PC-9 (cell line): ENCODE measurements at regions not wholly inside any gene's neighbourhood (a gene's known extent, or its start where the extent isn't known, plus 50 kb on each side); places are given as distances from the start of the nearest gene placed in this dataset.

Experiments
- BruUV-seq: library from RNA; stranded (reverse); fragments of 400-500 nt; replicated peaks from 2 replicates; lab custom pipeline; 2021; lab: Mats Ljungman, UMichigan
- CTCF ChIA-PET: fragments of 300-600 bp; sonication (Branson Sonifier 250); formaldehyde crosslinking; loops from one replicate; lab custom pipeline; 2022; ENCODE audit warnings: antibody characterized with exemption; lab: Charles Lee
- POLR2A ChIA-PET: fragments of 300-600 bp; sonication (Branson Sonifier 250); formaldehyde crosslinking; loops from one replicate; lab custom pipeline; 2022; ENCODE audit warnings: antibody characterized with exemption; ENCODE audit not compliant: unreplicated experiment; lab: Charles Lee
- DNase-seq, 2 experiments: peaks; one replicate each; pipeline versions ENCODE4 v3.0.0 to v3.0.0-alpha.2; 2015 to 2022; ENCODE audit warnings: mixed read lengths in 1 of 2
- H2AFZ ChIP-seq: fragments of 200-600 bp; sonication (generic); 2 replicates; pipeline ENCODE4 v1.8.1; 2017; ENCODE audit warnings: antibody characterized with exemption
- H3F3A ChIP-seq: fragments of 200-600 bp; sonication (generic); 2 replicates; pipeline ENCODE4 v1.8.1; 2017; ENCODE audit warnings: antibody characterized with exemption, mild to moderate bottlenecking, low read depth; ENCODE audit not compliant: insufficient read depth
- H3K27ac ChIP-seq: fragments of 200-600 bp; sonication (generic); 2 replicates; pipeline ENCODE4 v1.6.1; 2016; ENCODE audit warnings: mixed run types
- H3K27me3 ChIP-seq: fragments of 200-600 bp; sonication (generic); 2 replicates; pipeline ENCODE4 v1.6.1; 2016; ENCODE audit warnings: low read depth, mixed run types; ENCODE audit not compliant: insufficient read depth
- H3K36me3 ChIP-seq: fragments of 200-600 bp; sonication (generic); 2 replicates; pipeline ENCODE4 v1.6.1; 2016; ENCODE audit warnings: low read depth, mixed run types
- H3K4me1 ChIP-seq: fragments of 200-600 bp; sonication (generic); replicated peaks from 2 replicates; pipeline ENCODE4 v1.6.1; 2016; ENCODE audit warnings: mixed run types; ENCODE audit not compliant: insufficient read depth
- H3K4me2 ChIP-seq: fragments of 200-600 bp; sonication (generic); 2 replicates; pipeline ENCODE4 v1.6.1; 2017; ENCODE audit warnings: mixed run types
- H3K4me3 ChIP-seq: fragments of 200-600 bp; sonication (generic); 2 replicates; pipeline ENCODE4 v1.6.1; 2016; ENCODE audit warnings: mixed run types
- H3K79me2 ChIP-seq: fragments of 200-600 bp; sonication (generic); 2 replicates; pipeline ENCODE4 v1.6.1; 2017; ENCODE audit warnings: low read depth, mixed run types
- H3K9me2 ChIP-seq: fragments of 200-600 bp; sonication (generic); 2 replicates; pipeline ENCODE4 v1.8.1; 2017; ENCODE audit warnings: mild to moderate bottlenecking; ENCODE audit not compliant: insufficient read depth
- H3K9me3 ChIP-seq: fragments of 200-600 bp; sonication (generic); 2 replicates; pipeline ENCODE4 v1.8.1; 2016; ENCODE audit warnings: low read depth; ENCODE audit not compliant: insufficient read depth
- H4K20me1 ChIP-seq: fragments of 200-600 bp; sonication (generic); 2 replicates; pipeline ENCODE4 v1.8.1; 2017; ENCODE audit not compliant: insufficient read depth
- EZH2 ChIP-seq: fragments of 200-600 bp; sonication (generic); IDR thresholded peaks from 2 replicates; pipeline ENCODE4 v1.8.0; 2017; ENCODE audit warnings: antibody characterized with exemption, low read depth
- intact Hi-C: fragments of 100-400 bp; cut with micrococcal nuclease; formaldehyde crosslinking; loops from one replicate; pipeline ENCODE4 v1.10.0; 2022; ENCODE audit not compliant: unreplicated experiment
- TF ChIP-seq, protein P1 (sequence below): fragments of 200-600 bp; sonication (generic); conservative IDR thresholded peaks from 2 replicates; pipeline ENCODE4 v1.6.1; 2017; ENCODE audit warnings: mixed run types, antibody characterized with exemption, mild to moderate bottlenecking, moderate library complexity

GRCh38 chr1:81387446-81387845 lies 413.3 kb upstream of the ADGRL2 start:
- TF ChIP-seq, protein P1, sequence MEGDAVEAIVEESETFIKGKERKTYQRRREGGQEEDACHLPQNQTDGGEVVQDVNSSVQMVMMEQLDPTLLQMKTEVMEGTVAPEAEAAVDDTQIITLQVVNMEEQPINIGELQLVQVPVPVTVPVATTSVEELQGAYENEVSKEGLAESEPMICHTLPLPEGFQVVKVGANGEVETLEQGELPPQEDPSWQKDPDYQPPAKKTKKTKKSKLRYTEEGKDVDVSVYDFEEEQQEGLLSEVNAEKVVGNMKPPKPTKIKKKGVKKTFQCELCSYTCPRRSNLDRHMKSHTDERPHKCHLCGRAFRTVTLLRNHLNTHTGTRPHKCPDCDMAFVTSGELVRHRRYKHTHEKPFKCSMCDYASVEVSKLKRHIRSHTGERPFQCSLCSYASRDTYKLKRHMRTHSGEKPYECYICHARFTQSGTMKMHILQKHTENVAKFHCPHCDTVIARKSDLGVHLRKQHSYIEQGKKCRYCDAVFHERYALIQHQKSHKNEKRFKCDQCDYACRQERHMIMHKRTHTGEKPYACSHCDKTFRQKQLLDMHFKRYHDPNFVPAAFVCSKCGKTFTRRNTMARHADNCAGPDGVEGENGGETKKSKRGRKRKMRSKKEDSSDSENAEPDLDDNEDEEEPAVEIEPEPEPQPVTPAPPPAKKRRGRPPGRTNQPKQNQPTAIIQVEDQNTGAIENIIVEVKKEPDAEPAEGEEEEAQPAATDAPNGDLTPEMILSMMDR = no peak
- no peak for TF ChIP-seq EZH2
- intact Hi-C loops = no loop called here

GRCh38 chr1:81382561-81382960 lies 418.2 kb upstream of the ADGRL2 start:
- no peak overlapping the region for H2AFZ ChIP-seq
- DNase-seq = no peak
- H3K27ac ChIP-seq = no peak overlapping the region
- TF ChIP-seq, protein P1 = no peak
- no peak for TF ChIP-seq EZH2
- H3K4me3 ChIP-seq = no peak overlapping the region
- H3K9me2 ChIP-seq = no peaks in the 10 kb centered on the region
- ChIA-PET POLR2A (no interaction called here), CTCF (no interaction called here)
- H3K79me2 ChIP-seq = no peaks in the 10 kb centered on the region
- H4K20me1 ChIP-seq = no peaks in the 10 kb centered on the region
- intact Hi-C loops = no loop called here
- no peaks in the 10 kb centered on the region for H3K4me1 ChIP-seq
- H3K36me3 ChIP-seq = no peaks in the 10 kb centered on the region
- no peaks in the 10 kb centered on the region for H3K27me3 ChIP-seq
- no TSS peak for BruUV-seq
- no peak overlapping the region for H3K4me2 ChIP-seq
- no peaks in the 10 kb centered on the region for H3K9me3 ChIP-seq
- no peaks in the 10 kb centered on the region for H3F3A ChIP-seq

More at GRCh38 chr1:81387446-81387845, 413.3 kb upstream of the ADGRL2 start:
- Histone ChIP-seq H3K4me2 (no peak overlapping the region), H3K79me2 (no peaks in the 10 kb centered on the region), H3F3A (no peaks in the 10 kb centered on the region), H3K9me3 (no peaks in the 10 kb centered on the region), H2AFZ (no peak overlapping the region), H3K9me2 (no peaks in the 10 kb centered on the region), H3K36me3 (no peaks in the 10 kb centered on the region), H3K4me1 (no peaks in the 10 kb centered on the region), H3K4me3 (no peak overlapping the region), H3K27me3 (no peaks in the 10 kb centered on the region), H4K20me1 (no peaks in the 10 kb centered on the region), H3K27ac (no peak overlapping the region)
- ChIA-PET POLR2A (no interaction called here), CTCF (no interaction called here)
- no peak for DNase-seq
- no TSS peak for BruUV-seq

DNA sequence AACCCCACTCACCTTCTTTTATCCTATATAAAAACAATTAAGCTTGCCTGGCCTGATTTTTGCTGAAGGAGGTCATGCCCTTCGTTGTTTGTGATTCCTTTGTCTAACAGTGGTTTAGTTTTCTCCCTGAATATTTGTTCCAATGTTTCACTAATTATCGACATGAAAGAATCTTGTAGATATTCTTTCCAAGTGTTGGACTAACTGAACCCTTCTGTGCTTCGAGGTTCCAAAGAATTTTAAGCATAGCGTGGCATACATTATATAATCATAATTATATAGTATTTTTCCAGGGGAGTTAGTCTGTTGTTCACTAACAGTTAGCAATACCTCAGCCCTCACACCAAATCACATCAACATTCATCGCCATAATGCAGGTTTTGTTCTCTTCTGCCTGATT lies 418.9 kb upstream of the ADGRL2 start:
- BruUV-seq = no TSS peak
- H3K4me2 ChIP-seq = no peak overlapping the region
- H3K79me2 ChIP-seq = no peaks in the 10 kb centered on the region
- H3K36me3 ChIP-seq = no peaks in the 10 kb centered on the region
- TF ChIP-seq EZH2 = no peak
- TF ChIP-seq, protein P1 = no peak
- intact Hi-C loops = no loop called here
- no peaks in the 10 kb centered on the region for H3K27me3 ChIP-seq
- H3K4me1 ChIP-seq = no peaks in the 10 kb centered on the region
- no peak overlapping the region for H3K4me3 ChIP-seq
- H4K20me1 ChIP-seq = no peaks in the 10 kb centered on the region
- ChIA-PET POLR2A (no interaction called here), CTCF (no interaction called here)
- no peak overlapping the region for H3K27ac ChIP-seq
- 0 out of 2 replicates have a peak overlapping the region, but pooled peaks have one; percentile 26 for H2AFZ ChIP-seq
- no peak for DNase-seq
- H3F3A ChIP-seq = no peaks in the 10 kb centered on the region
- H3K9me3 ChIP-seq = no peaks in the 10 kb centered on the region
- no peaks in the 10 kb centered on the region for H3K9me2 ChIP-seq
